IMR-90 (cell line): ENCODE measurements at regions not wholly inside any gene's neighbourhood (a gene's known extent, or its start where the extent isn't known, plus 50 kb on each side); places are given as distances from the start of the nearest gene placed in this dataset.

ENCODE experiments used
- ATAC-seq: fragments of 200-7000 bp; cut with Tn5 transposase; 2 replicates; pipeline ENCODE4 v1.9.1; 2020; ENCODE audit warnings: low read depth, mild to moderate bottlenecking, moderate library complexity
- BruUV-seq: library from RNA; stranded (reverse); fragments of 400-500 nt; replicated peaks from 2 replicates; lab custom pipeline; 2021; lab: Mats Ljungman, UMichigan
- CTCF ChIA-PET: fragments of 300-600 bp; formaldehyde crosslinking; extraction: SDS; loops from one replicate; lab custom pipeline; 2021; ENCODE audit warnings: antibody characterized with exemption; lab: Yijun Ruan, JAX
- POLR2A ChIA-PET: fragments of 300-600 bp; sonication (Branson Sonifier 250); formaldehyde crosslinking; loops from one replicate; lab custom pipeline; 2022; ENCODE audit warnings: antibody characterized with exemption; ENCODE audit not compliant: unreplicated experiment; lab: Charles Lee
- DNase-seq: peaks from one replicate; pipeline ENCODE4 v3.0.0; 2013
- H2AFZ ChIP-seq: replicated peaks from 2 replicates; pipeline ENCODE3; 2013; ENCODE audit warnings: low read length, mild to moderate bottlenecking; ENCODE audit not compliant: poor library complexity
- H2AK5ac ChIP-seq: 2 replicates; pipeline ENCODE4 v1.6.1; 2013; ENCODE audit warnings: low read depth, low read length, inconsistent platforms
- H2AK9ac ChIP-seq: replicated peaks from 2 replicates; pipeline ENCODE3; 2013; ENCODE audit warnings: mild to moderate bottlenecking, low read depth, low read length, moderate library complexity; ENCODE audit not compliant: poor library complexity
- H2BK120ac ChIP-seq: 2 replicates; pipeline ENCODE4 v1.6.1; 2013; ENCODE audit warnings: low read depth, low read length, inconsistent platforms
- H2BK15ac ChIP-seq: 3 replicates; pipeline ENCODE4 v1.6.1; 2013; ENCODE audit warnings: low read depth, low read length, inconsistent platforms
- H2BK20ac ChIP-seq: 2 replicates; pipeline ENCODE4 v1.6.1; 2013; ENCODE audit warnings: low read depth, mild to moderate bottlenecking, inconsistent platforms, low read length, moderate library complexity
- H2BK5ac ChIP-seq: 2 replicates; pipeline ENCODE4 v1.6.1; 2013; ENCODE audit warnings: mild to moderate bottlenecking, low read depth, low read length, inconsistent platforms; ENCODE audit not compliant: poor library complexity, severe bottlenecking
- H3K14ac ChIP-seq: replicated peaks from 2 replicates; pipeline ENCODE4 v1.6.1; 2013; ENCODE audit warnings: low read depth, low read length, inconsistent platforms
- H3K18ac ChIP-seq: 2 replicates; pipeline ENCODE4 v1.6.1; 2013; ENCODE audit warnings: low read depth, low read length, control low read depth
- H3K23ac ChIP-seq: 2 replicates; pipeline ENCODE4 v1.6.1; 2013; ENCODE audit warnings: low read depth, low read length, inconsistent platforms
- H3K27ac ChIP-seq: 2 replicates; pipeline ENCODE4 v1.5.1; 2013; ENCODE audit warnings: mild to moderate bottlenecking, control low read depth, low read length; ENCODE audit not compliant: insufficient read depth
- H3K27me3 ChIP-seq: 2 replicates; pipeline ENCODE4 v1.6.1; 2013; ENCODE audit warnings: low read length; ENCODE audit not compliant: control insufficient read depth, insufficient read depth
- H3K36me3 ChIP-seq: 2 replicates; pipeline ENCODE4 v1.6.1; 2013; ENCODE audit warnings: low read length, mixed read lengths; ENCODE audit not compliant: control insufficient read depth, insufficient read depth
- H3K4ac ChIP-seq: 2 replicates; pipeline ENCODE4 v1.6.1; 2013; ENCODE audit warnings: low read depth, low read length, inconsistent platforms
- H3K4me1 ChIP-seq: 2 replicates; pipeline ENCODE4 v1.6.1; 2013; ENCODE audit warnings: low read length, mixed read lengths; ENCODE audit not compliant: control insufficient read depth, insufficient read depth
- H3K4me2 ChIP-seq: 2 replicates; pipeline ENCODE4 v1.6.1; 2013; ENCODE audit warnings: low read depth, mild to moderate bottlenecking, control low read depth, low read length, moderate library complexity
- H3K4me3 ChIP-seq: 2 replicates; pipeline ENCODE4 v1.5.1; 2013; ENCODE audit warnings: low read depth, mild to moderate bottlenecking, control low read depth, low read length, moderate library complexity; ENCODE audit not compliant: insufficient read depth
- H3K56ac ChIP-seq: 2 replicates; pipeline ENCODE4 v1.6.1; 2013; ENCODE audit warnings: low read length, inconsistent platforms; ENCODE audit not compliant: insufficient read depth; ENCODE audit errors: extremely low read depth
- H3K79me1 ChIP-seq, 2 experiments: 2 replicates each; pipeline ENCODE4 v1.6.1; 2013; ENCODE audit warnings: low read length in 2 of 2, inconsistent platforms in 1 of 2, low read depth in 1 of 2
- H3K9ac ChIP-seq: 2 replicates; pipeline ENCODE4 v1.6.1; 2013; ENCODE audit warnings: low read depth, low read length, control low read depth
- H3K9me1 ChIP-seq: 2 replicates; pipeline ENCODE4 v1.6.1; 2013; ENCODE audit warnings: low read length, inconsistent platforms; ENCODE audit not compliant: insufficient read depth
- H3K9me3 ChIP-seq: 2 replicates; pipeline ENCODE4 v1.6.1; 2013; ENCODE audit warnings: low read length; ENCODE audit not compliant: control insufficient read depth, insufficient read depth
- H4K20me1 ChIP-seq: 2 replicates; pipeline ENCODE4 v1.6.1; 2013; ENCODE audit warnings: low read length, inconsistent platforms; ENCODE audit not compliant: insufficient read depth
- H4K5ac ChIP-seq: 2 replicates; pipeline ENCODE4 v1.6.1; 2013; ENCODE audit warnings: mild to moderate bottlenecking, low read depth, low read length, control low read depth
- H4K8ac ChIP-seq, 2 experiments: 2 replicates each; pipeline ENCODE4 v1.6.1; 2013; ENCODE audit warnings: low read depth in 2 of 2, low read length in 2 of 2, control low read depth in 1 of 2, inconsistent platforms in 1 of 2
- H4K91ac ChIP-seq: 2 replicates; pipeline ENCODE4 v1.6.1; 2013; ENCODE audit warnings: low read depth, low read length, inconsistent platforms; ENCODE audit not compliant: insufficient read depth
- CTCF ChIP-seq: conservative IDR thresholded peaks from 2 replicates; pipeline ENCODE4 v1.5.1; 2012; ENCODE audit warnings: mild to moderate bottlenecking, low read depth, low read length, improper control_type of control experiment
- FOS ChIP-seq: fragments of 150-350 bp; IDR thresholded peaks from 2 replicates; pipeline ENCODE4 v1.6.1; 2016; ENCODE audit warnings: low read depth, low read length
- MAFK ChIP-seq: IDR thresholded peaks from 2 replicates; pipeline ENCODE4 v1.6.1; 2012; ENCODE audit warnings: low read depth, low read length, improper control_type of control experiment
- MXI1 ChIP-seq: IDR thresholded peaks from 2 replicates; pipeline ENCODE4 v1.6.1; 2012; ENCODE audit warnings: low read depth, mild to moderate bottlenecking, low read length, moderate library complexity, borderline replicate concordance
- RCOR1 ChIP-seq: IDR thresholded peaks from 2 replicates; pipeline ENCODE4 v1.6.1; 2012; ENCODE audit warnings: mild to moderate bottlenecking, low read length, improper control_type of control experiment; ENCODE audit not compliant: insufficient replicate concordance
- USF2 ChIP-seq: fragments of 150-350 bp; IDR thresholded peaks from 2 replicates; pipeline ENCODE4 v1.6.1; 2017; ENCODE audit warnings: mild to moderate bottlenecking, antibody characterized with exemption, low read length, low read depth
- WGBS, 2 experiments: methylation state at CpG; one replicate each; pipeline versions ENCODE4 v1.1.5 to v1.1.7; 2013; ENCODE audit warnings: missing lambda C conversion rate in 2 of 2; ENCODE audit not compliant: insufficient read length in 1 of 2; ENCODE audit errors: extremely low coverage in 2 of 2; 5-methylcytosine and 5-hydroxymethylcytosine counted together
- dilution Hi-C: fragments of 300-500 bp; cut with HindIII; formaldehyde crosslinking; loops from one replicate; pipeline ENCODE4 v1.14.3; 2018; ENCODE audit warnings: low sequenced_read_pairs; ENCODE audit not compliant: unreplicated experiment
- in situ Hi-C: fragments of 300-500 bp; cut with MboI; formaldehyde crosslinking; loops from 3 replicates; pipeline ENCODE4 v1.14.3; 2019; ENCODE audit warnings: low sequenced_read_pairs, inconsistent platforms, mixed read lengths
- intact Hi-C: fragments of 100-400 bp; cut with micrococcal nuclease; formaldehyde crosslinking; loops from 2 replicates; pipeline ENCODE4 v1.10.0; 2022

GRCh38 chr2:5459041-5459440 lies 233.1 kb upstream of the SOX11 start:
- CTCF ChIA-PET = no interaction called here
- in situ Hi-C loops (no loop called here), intact Hi-C loops (no loop called here), dilution Hi-C loops (no loop called here)
- H3K4me1 ChIP-seq = no peaks in the 10 kb centered on the region
- H3K18ac ChIP-seq = no peak overlapping the region
- no TSS peak for BruUV-seq
- no peak overlapping the region for H2AK9ac ChIP-seq
- H4K8ac ChIP-seq = no peak overlapping the region
- no peak overlapping the region for H2BK120ac ChIP-seq
- no peak overlapping the region for H3K14ac ChIP-seq
- ATAC-seq (no peak), DNase-seq (no peak)
- H2BK5ac ChIP-seq = no peak overlapping the region
- peaks cover 4% of the 10 kb centered on the region; the same call in 1 of the 2 replicates for H3K9me3 ChIP-seq
- H4K91ac ChIP-seq = no peak overlapping the region
- no peak overlapping the region for H3K9ac ChIP-seq
- H4K5ac ChIP-seq = no peak overlapping the region
- H3K56ac ChIP-seq = no peak overlapping the region
- H3K4me2 ChIP-seq = no peak overlapping the region
- H2BK20ac ChIP-seq = no peak overlapping the region
- TF ChIP-seq FOS (no peak), MAFK (no peak), CTCF (no peak), RCOR1 (no peak), MXI1 (no peak), USF2 (no peak)
- POLR2A ChIA-PET = no interaction called here
- H3K79me1 ChIP-seq = no peaks in the 10 kb centered on the region
- no peaks in the 10 kb centered on the region for H3K36me3 ChIP-seq
- H3K23ac ChIP-seq = no peak overlapping the region
- H2AFZ ChIP-seq = no peak overlapping the region
- no peaks in the 10 kb centered on the region for H3K27me3 ChIP-seq
- H2BK15ac ChIP-seq = no peak overlapping the region
- WGBS, 2 experiments = 95% methylated on average over 4 of the region's 6 CpGs; no CpG with 5 or more reads in 1 of the 2 experiments
- H4K20me1 ChIP-seq = no peaks in the 10 kb centered on the region
- H3K9me1 ChIP-seq = no peaks in the 10 kb centered on the region
- no peak overlapping the region for H3K4me3 ChIP-seq
- H3K4ac ChIP-seq = no peak overlapping the region
- H2AK5ac ChIP-seq = no peak overlapping the region
- H3K27ac ChIP-seq = no peak overlapping the region
